ENCODE measurements at regions not wholly inside any gene's neighbourhood (a gene's known extent, or its start where the extent isn't known, plus 50 kb on each side); places are given as distances from the start of the nearest gene placed in this dataset.

GRCh38 chr1:208668991-208669390 is 424.8 kb upstream of the PLXNA2 start:
- H3K4me2 ChIP-seq (ENCODE audit: unreplicated experiment), result no peak overlapping the region
- no peaks in the 10 kb centered on the region for H3K9me3 ChIP-seq (ENCODE audit: low read depth)
- no peaks in the 10 kb centered on the region for H3F3A ChIP-seq (ENCODE audit: insufficient read depth)
- no peaks in the 10 kb centered on the region for H4K20me1 ChIP-seq (ENCODE audit: insufficient read depth)
- no peaks in the 10 kb centered on the region; the same call in 1 of the 2 replicates for H3K9me2 ChIP-seq (ENCODE audit: insufficient read depth)
- no peaks in the 10 kb centered on the region for H3K36me3 ChIP-seq (ENCODE audit: low read depth)
- no peak overlapping the region for H3K27ac ChIP-seq
- in situ Hi-C loops (cut with MboI), result no loop called here
- peak; percentile 5 for DNase-seq
- 0 to 6% methylated on average over 1 of the region's 1 CpG for WGBS, 2 experiments (ENCODE audit: low coverage in 1 of 2, low lambda C conversion rate in 2 of 2, missing lambda C conversion rate in 2 of 2)
- no peaks in the 10 kb centered on the region for H3K79me2 ChIP-seq (ENCODE audit: insufficient read depth)
- no peaks in the 10 kb centered on the region for H3K4me1 ChIP-seq (ENCODE audit: insufficient read depth)
- TF ChIP-seq EZH2 (IDR thresholded peaks at IDR 0.05; ENCODE audit: insufficient read depth, poor library complexity, severe bottlenecking), result no peak
- no peak for TF ChIP-seq EZH2phosphoT487 (IDR thresholded peaks at IDR 0.05; ENCODE audit: insufficient read depth, low read depth)
- no peak overlapping the region for H3K9ac ChIP-seq
- H3K27me3 ChIP-seq (replicated peaks; ENCODE audit: insufficient read depth), result no peaks in the 10 kb centered on the region
- no peak overlapping the region for H2AFZ ChIP-seq
- H3K4me3 ChIP-seq, result no peak overlapping the region

- no peak overlapping the region for H3K9ac ChIP-seq
- in situ Hi-C loops (cut with MboI), result no loop called here
- no peaks in the 10 kb centered on the region for H3K79me2 ChIP-seq (ENCODE audit: insufficient read depth)
Measured at GRCh38 chr1:208670778-208671177, 426.6 kb upstream of the PLXNA2 start.

GRCh38 chr1:208681878-208682663 is 437.9 kb upstream of the PLXNA2 start:
- Histone ChIP-seq H3K27me3 (replicated peaks; ENCODE audit: insufficient read depth) (no peaks in the 10 kb centered on the region), H3K4me3 (no peak overlapping the region), H3K79me2 (ENCODE audit: insufficient read depth) (no peaks in the 10 kb centered on the region), H3K9me3 (ENCODE audit: low read depth) (no peaks in the 10 kb centered on the region), H3K4me2 (ENCODE audit: unreplicated experiment) (no peak overlapping the region), H3K36me3 (ENCODE audit: low read depth) (no peaks in the 10 kb centered on the region), H3K27ac (no peak overlapping the region), H3K4me1 (ENCODE audit: insufficient read depth) (no peaks in the 10 kb centered on the region), H3F3A (ENCODE audit: insufficient read depth) (no peaks in the 10 kb centered on the region), H4K20me1 (ENCODE audit: insufficient read depth) (no peaks in the 10 kb centered on the region), H3K9me2 (ENCODE audit: insufficient read depth) (no peaks in the 10 kb centered on the region), H2AFZ (no peak overlapping the region), H3K9ac (no peak overlapping the region)
- in situ Hi-C loops (cut with MboI), result no loop called here
- WGBS, 2 experiments (ENCODE audit: low coverage in 1 of 2, low lambda C conversion rate in 2 of 2, missing lambda C conversion rate in 2 of 2), result 3 to 9% methylated on average over 4 of the region's 4 CpGs
- TF ChIP-seq EZH2phosphoT487 (IDR thresholded peaks at IDR 0.05; ENCODE audit: insufficient read depth, low read depth), result no peak
- TF ChIP-seq EZH2 (IDR thresholded peaks at IDR 0.05; ENCODE audit: insufficient read depth, poor library complexity, severe bottlenecking), result no peak
- no peak for DNase-seq

More at GRCh38 chr1:208670778-208671177, 426.6 kb upstream of the PLXNA2 start:
- 50 to 73% methylated on average over 2 of the region's 2 CpGs for WGBS, 2 experiments (ENCODE audit: low coverage in 1 of 2, low lambda C conversion rate in 2 of 2, missing lambda C conversion rate in 2 of 2)
- no peaks in the 10 kb centered on the region for H3K36me3 ChIP-seq (ENCODE audit: low read depth)
- no peaks in the 10 kb centered on the region for H4K20me1 ChIP-seq (ENCODE audit: insufficient read depth)
- TF ChIP-seq EZH2phosphoT487 (IDR thresholded peaks at IDR 0.05; ENCODE audit: insufficient read depth, low read depth) (no peak), EZH2 (IDR thresholded peaks at IDR 0.05; ENCODE audit: insufficient read depth, poor library complexity, severe bottlenecking) (no peak)
- H3K27ac ChIP-seq, result no peak overlapping the region
- H3K9me2 ChIP-seq (ENCODE audit: insufficient read depth), result no peaks in the 10 kb centered on the region; the same call in 1 of the 2 replicates
- H3K27me3 ChIP-seq (replicated peaks; ENCODE audit: insufficient read depth), result no peaks in the 10 kb centered on the region
- no peak overlapping the region for H3K4me2 ChIP-seq (ENCODE audit: unreplicated experiment)
- no peaks in the 10 kb centered on the region for H3K9me3 ChIP-seq (ENCODE audit: low read depth)
- no peaks in the 10 kb centered on the region for H3F3A ChIP-seq (ENCODE audit: insufficient read depth)
- H3K4me3 ChIP-seq, result no peak overlapping the region
- no peak overlapping the region for H2AFZ ChIP-seq
- H3K4me1 ChIP-seq (ENCODE audit: insufficient read depth), result no peaks in the 10 kb centered on the region
- DNase-seq, result no peak

- no peak for DNase-seq
- TF ChIP-seq EZH2 (IDR thresholded peaks at IDR 0.05; ENCODE audit: insufficient read depth, poor library complexity, severe bottlenecking), result no peak
- H4K20me1 ChIP-seq (ENCODE audit: insufficient read depth), result no peaks in the 10 kb centered on the region
- H3K27ac ChIP-seq, result no peak overlapping the region
- WGBS, 2 experiments (ENCODE audit: low coverage in 1 of 2, low lambda C conversion rate in 2 of 2, missing lambda C conversion rate in 2 of 2), result 0 to 3% methylated on average over 2 of the region's 2 CpGs
- in situ Hi-C loops (cut with MboI), result no loop called here
- H3K9ac ChIP-seq, result no peak overlapping the region
- no peaks in the 10 kb centered on the region for H3K79me2 ChIP-seq (ENCODE audit: insufficient read depth)
- H3K36me3 ChIP-seq (ENCODE audit: low read depth), result no peaks in the 10 kb centered on the region
- H3F3A ChIP-seq (ENCODE audit: insufficient read depth), result no peaks in the 10 kb centered on the region
- no peak overlapping the region for H3K4me3 ChIP-seq
- no peaks in the 10 kb centered on the region for H3K9me3 ChIP-seq (ENCODE audit: low read depth)
- H3K9me2 ChIP-seq (ENCODE audit: insufficient read depth), result no peaks in the 10 kb centered on the region
- H2AFZ ChIP-seq, result no peak overlapping the region
- no peaks in the 10 kb centered on the region for H3K27me3 ChIP-seq (replicated peaks; ENCODE audit: insufficient read depth)
- no peaks in the 10 kb centered on the region for H3K4me1 ChIP-seq (ENCODE audit: insufficient read depth)
- H3K4me2 ChIP-seq (ENCODE audit: unreplicated experiment), result no peak overlapping the region
Measured at GRCh38 chr1:208682664-208683013, 438.5 kb upstream of the PLXNA2 start.

GRCh38 chr1:208683141-208683540 is 439.0 kb upstream of the PLXNA2 start:
- Histone ChIP-seq H3K4me2 (ENCODE audit: unreplicated experiment) (no peak overlapping the region), H3F3A (ENCODE audit: insufficient read depth) (no peaks in the 10 kb centered on the region), H2AFZ (no peak overlapping the region), H3K79me2 (ENCODE audit: insufficient read depth) (no peaks in the 10 kb centered on the region), H3K27ac (no peak overlapping the region), H4K20me1 (ENCODE audit: insufficient read depth) (no peaks in the 10 kb centered on the region), H3K9ac (no peak overlapping the region), H3K9me2 (ENCODE audit: insufficient read depth) (no peaks in the 10 kb centered on the region), H3K4me1 (ENCODE audit: insufficient read depth) (no peaks in the 10 kb centered on the region), H3K27me3 (replicated peaks; ENCODE audit: insufficient read depth) (no peaks in the 10 kb centered on the region), H3K36me3 (ENCODE audit: low read depth) (no peaks in the 10 kb centered on the region), H3K9me3 (ENCODE audit: low read depth) (no peaks in the 10 kb centered on the region), H3K4me3 (no peak overlapping the region)
- no peak for DNase-seq
- no peak for TF ChIP-seq EZH2 (IDR thresholded peaks at IDR 0.05; ENCODE audit: insufficient read depth, poor library complexity, severe bottlenecking)
- in situ Hi-C loops (cut with MboI), result no loop called here
